ENCODE measurements at regions not wholly inside any gene's neighbourhood (a gene's known extent, or its start where the extent isn't known, plus 50 kb on each side); places are given as distances from the start of the nearest gene placed in this dataset.
"Not testable (repeated sequence)": the region's sequence is repeated elsewhere in the genome, so short reads cannot be mapped to it uniquely, and the experiment has no call there.

DNA sequence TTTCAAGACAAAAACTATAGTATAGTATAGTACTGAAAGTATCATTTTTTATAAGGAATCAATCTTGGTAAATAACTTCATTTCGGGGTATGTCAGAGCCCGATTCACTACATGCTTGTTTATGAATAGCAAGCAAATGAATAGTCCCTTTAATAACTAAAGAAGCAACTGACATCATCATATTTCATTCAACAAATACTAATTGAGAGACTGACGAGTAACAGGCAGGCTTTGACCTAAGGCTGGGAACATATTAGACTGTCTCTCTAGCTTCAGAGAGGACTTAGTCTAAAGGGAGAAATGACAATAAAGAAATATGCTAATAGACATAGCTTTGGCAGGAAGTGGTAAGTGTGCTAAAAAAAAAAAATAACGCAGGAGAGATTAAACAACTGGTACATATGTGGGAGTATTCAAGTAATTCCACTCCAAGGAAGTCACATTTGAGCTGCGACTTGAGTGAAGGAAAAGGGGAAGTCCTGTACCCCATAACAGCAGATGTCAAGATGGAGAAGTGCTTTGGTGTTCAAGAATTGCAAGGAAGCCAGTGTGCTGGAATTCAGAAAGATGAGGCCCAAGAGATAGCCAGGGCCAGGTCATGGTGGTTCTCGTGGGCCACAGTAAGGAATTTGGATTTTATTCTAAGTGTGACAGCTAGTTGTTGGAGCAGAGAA is 284.9 kb downstream of the FBXO8 start:
- Histone ChIP-seq H3K27ac (ENCODE audit: low read depth, low read length) (no peak overlapping the region), H3K9ac (ENCODE audit: low read depth in 1 of 2, low read length in 2 of 2) (no peak overlapping the region), H3K4me1 (ENCODE audit: control insufficient read depth in 1 of 2, insufficient read depth in 2 of 2, low read length in 2 of 2) (no peaks in the 10 kb centered on the region), H3K9me3 (ENCODE audit: control insufficient read depth in 1 of 2, low read length in 2 of 2) (no peaks in the 10 kb centered on the region), H3K4me3 (ENCODE audit: low read depth in 1 of 2, low read length in 2 of 2) (no peak overlapping the region), H3K36me3 (ENCODE audit: control insufficient read depth in 1 of 2, insufficient read depth in 2 of 2, low read length in 2 of 2) (no peaks in the 10 kb centered on the region), H3K27me3 (ENCODE audit: control insufficient read depth in 1 of 2, insufficient read depth in 2 of 2, low read length in 2 of 2) (no peaks in the 10 kb centered on the region)

DNA sequence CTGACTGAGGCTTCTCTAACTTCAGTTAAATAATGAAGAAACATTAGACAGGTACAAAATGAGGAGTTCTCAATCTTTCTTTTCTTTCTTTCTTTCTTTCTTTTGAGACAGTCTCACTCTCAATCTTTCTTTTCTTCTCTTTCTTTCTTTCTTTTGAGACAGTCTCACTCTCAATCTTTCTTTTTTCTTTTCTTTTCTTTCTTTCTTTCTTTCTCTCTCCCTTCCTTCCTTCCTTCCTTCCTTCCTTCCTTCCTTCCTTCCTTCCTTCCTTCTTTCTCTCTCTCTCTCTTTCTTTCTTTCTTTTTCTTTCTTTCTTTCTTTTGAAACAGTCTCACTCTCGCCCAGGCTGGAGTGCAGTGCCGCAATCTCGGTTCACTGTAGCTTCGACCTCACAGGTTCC is 287.7 kb downstream of the FBXO8 start:
- not testable (repeated sequence) for H3K4me3 ChIP-seq (ENCODE audit: low read depth in 1 of 2, low read length in 2 of 2); H3K4me1 ChIP-seq (ENCODE audit: control insufficient read depth in 1 of 2, insufficient read depth in 2 of 2, low read length in 2 of 2); H3K9ac ChIP-seq (ENCODE audit: low read depth in 1 of 2, low read length in 2 of 2); H3K27ac ChIP-seq (ENCODE audit: low read depth, low read length); H3K36me3 ChIP-seq (ENCODE audit: control insufficient read depth in 1 of 2, insufficient read depth in 2 of 2, low read length in 2 of 2); H3K9me3 ChIP-seq (ENCODE audit: control insufficient read depth in 1 of 2, low read length in 2 of 2); H3K27me3 ChIP-seq (ENCODE audit: control insufficient read depth in 1 of 2, insufficient read depth in 2 of 2, low read length in 2 of 2)

DNA sequence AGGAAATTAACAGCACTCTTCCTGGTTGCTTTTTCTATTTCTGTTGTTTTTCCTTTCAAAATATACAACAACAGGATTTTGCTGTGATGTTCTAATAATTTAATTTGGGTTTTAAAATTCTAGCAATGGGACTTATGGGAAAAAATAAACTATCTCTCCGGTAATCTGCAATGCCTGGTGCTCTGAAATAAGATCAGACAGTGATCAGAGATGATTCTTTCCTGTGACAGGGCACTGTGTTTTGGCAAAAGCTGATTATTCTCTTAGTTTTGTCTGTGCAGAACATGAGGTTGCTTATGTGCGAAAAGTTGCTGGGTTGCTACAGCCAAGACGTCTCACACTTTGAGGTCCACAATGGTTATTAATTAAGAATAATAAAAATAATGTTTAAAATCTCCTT is 291.7 kb downstream of the FBXO8 start:
- no peaks in the 10 kb centered on the region for H3K9me3 ChIP-seq (ENCODE audit: control insufficient read depth in 1 of 2, low read length in 2 of 2)
- H3K27ac ChIP-seq (ENCODE audit: low read depth, low read length): no peak overlapping the region
- no peaks in the 10 kb centered on the region for H3K36me3 ChIP-seq (ENCODE audit: control insufficient read depth in 1 of 2, insufficient read depth in 2 of 2, low read length in 2 of 2)
- no peaks in the 10 kb centered on the region for H3K27me3 ChIP-seq (ENCODE audit: control insufficient read depth in 1 of 2, insufficient read depth in 2 of 2, low read length in 2 of 2)
- H3K4me1 ChIP-seq (ENCODE audit: control insufficient read depth in 1 of 2, insufficient read depth in 2 of 2, low read length in 2 of 2): no peaks in the 10 kb centered on the region
- no peak overlapping the region for H3K4me3 ChIP-seq (ENCODE audit: low read depth in 1 of 2, low read length in 2 of 2)
- H3K9ac ChIP-seq (ENCODE audit: low read depth in 1 of 2, low read length in 2 of 2): no peak overlapping the region

DNA sequence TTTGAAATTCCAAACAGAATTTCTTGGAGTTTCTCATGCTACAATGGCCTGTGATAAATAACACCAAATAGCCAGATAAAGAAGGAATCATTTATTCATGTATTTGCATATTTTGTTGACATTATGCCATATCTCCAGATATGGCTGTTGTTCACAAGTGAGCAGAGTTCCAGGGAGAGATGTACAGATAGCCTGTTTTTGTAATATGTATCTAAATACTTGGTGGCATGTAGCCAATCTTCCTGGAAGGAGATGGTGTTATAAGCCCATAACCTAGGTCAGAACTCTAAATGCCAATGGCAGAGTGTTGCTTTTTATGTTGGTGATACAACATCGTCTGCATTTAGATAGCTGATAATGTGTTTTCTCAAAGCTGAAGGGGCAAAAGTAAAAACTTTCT is 292.2 kb downstream of the FBXO8 start:
- no peak overlapping the region for H3K27ac ChIP-seq (ENCODE audit: low read depth, low read length)
- no peaks in the 10 kb centered on the region for H3K9me3 ChIP-seq (ENCODE audit: control insufficient read depth in 1 of 2, low read length in 2 of 2)

DNA sequence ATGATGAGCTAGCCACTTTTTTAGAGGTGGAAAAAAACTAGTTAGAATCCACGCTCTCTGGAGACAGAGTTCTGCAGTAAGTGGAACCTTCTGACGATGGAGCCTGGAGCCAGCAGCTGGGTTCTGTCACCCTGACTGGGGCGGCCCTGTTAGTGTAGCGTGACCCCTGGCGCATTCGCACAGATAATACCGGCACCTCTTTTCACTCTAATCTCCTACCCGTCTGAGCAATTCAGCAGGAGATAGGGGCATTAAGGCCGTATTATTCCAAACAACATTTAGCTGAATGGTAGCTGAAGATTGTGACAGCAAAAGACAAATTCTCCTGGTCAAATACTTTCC is 292.6 kb downstream of the FBXO8 start:
- no peaks in the 10 kb centered on the region for H3K9me3 ChIP-seq (ENCODE audit: control insufficient read depth in 1 of 2, low read length in 2 of 2)
- no peaks in the 10 kb centered on the region for H3K27me3 ChIP-seq (ENCODE audit: control insufficient read depth in 1 of 2, insufficient read depth in 2 of 2, low read length in 2 of 2)
- no peaks in the 10 kb centered on the region for H3K4me1 ChIP-seq (ENCODE audit: control insufficient read depth in 1 of 2, insufficient read depth in 2 of 2, low read length in 2 of 2)
- H3K9ac ChIP-seq (ENCODE audit: low read depth in 1 of 2, low read length in 2 of 2): no peak overlapping the region
- H3K4me3 ChIP-seq (ENCODE audit: low read depth in 1 of 2, low read length in 2 of 2): no peak overlapping the region
- no peak overlapping the region for H3K27ac ChIP-seq (ENCODE audit: low read depth, low read length)
- H3K36me3 ChIP-seq (ENCODE audit: control insufficient read depth in 1 of 2, insufficient read depth in 2 of 2, low read length in 2 of 2): no peaks in the 10 kb centered on the region

More for the DNA sequence above, 292.2 kb downstream of the FBXO8 start:
- H3K27me3 ChIP-seq (ENCODE audit: control insufficient read depth in 1 of 2, insufficient read depth in 2 of 2, low read length in 2 of 2): no peaks in the 10 kb centered on the region
- no peaks in the 10 kb centered on the region for H3K4me1 ChIP-seq (ENCODE audit: control insufficient read depth in 1 of 2, insufficient read depth in 2 of 2, low read length in 2 of 2)
- H3K4me3 ChIP-seq (ENCODE audit: low read depth in 1 of 2, low read length in 2 of 2): no peak overlapping the region
- H3K9ac ChIP-seq (ENCODE audit: low read depth in 1 of 2, low read length in 2 of 2): no peak overlapping the region
- no peaks in the 10 kb centered on the region for H3K36me3 ChIP-seq (ENCODE audit: control insufficient read depth in 1 of 2, insufficient read depth in 2 of 2, low read length in 2 of 2)

DNA sequence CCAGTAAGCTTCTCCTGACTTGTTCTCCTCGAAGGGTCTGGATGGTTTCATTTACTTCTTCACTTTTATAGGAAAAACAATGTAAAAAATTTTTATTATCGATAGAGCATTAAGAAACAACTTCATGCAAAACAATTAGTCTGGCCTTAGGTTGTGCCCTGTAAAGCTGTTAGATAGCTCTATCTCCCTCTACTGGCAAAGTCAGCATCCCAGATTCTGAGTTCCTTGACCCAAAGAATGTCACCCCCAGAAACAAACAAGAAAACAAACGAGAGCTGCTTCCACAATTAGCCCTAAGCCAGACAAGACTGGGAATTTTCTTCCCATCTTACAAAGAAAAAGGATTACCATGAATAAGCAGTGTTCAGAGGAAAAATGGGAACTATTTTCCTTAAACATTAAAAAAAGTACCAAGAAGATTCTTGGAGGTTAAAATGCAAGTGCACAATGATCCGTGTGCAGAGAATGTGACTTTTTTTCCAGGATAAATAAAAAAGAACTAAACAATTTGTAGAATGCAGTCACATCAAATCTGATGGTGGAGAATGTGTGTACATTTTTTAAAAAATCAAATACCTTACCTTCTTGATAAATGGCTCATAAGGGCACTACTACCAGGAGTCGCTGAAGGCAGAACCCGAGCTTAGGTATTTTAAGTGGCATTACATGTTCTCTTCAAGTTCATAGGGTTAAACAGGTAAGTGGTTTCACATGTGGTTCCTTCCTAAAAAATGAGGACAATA is 293.2 kb downstream of the FBXO8 start:
- Histone ChIP-seq H3K27me3 (ENCODE audit: control insufficient read depth in 1 of 2, insufficient read depth in 2 of 2, low read length in 2 of 2) (no peaks in the 10 kb centered on the region), H3K4me1 (ENCODE audit: control insufficient read depth in 1 of 2, insufficient read depth in 2 of 2, low read length in 2 of 2) (no peaks in the 10 kb centered on the region), H3K4me3 (ENCODE audit: low read depth in 1 of 2, low read length in 2 of 2) (no peak overlapping the region), H3K9ac (ENCODE audit: low read depth in 1 of 2, low read length in 2 of 2) (no peak overlapping the region), H3K27ac (ENCODE audit: low read depth, low read length) (no peak overlapping the region), H3K36me3 (ENCODE audit: control insufficient read depth in 1 of 2, insufficient read depth in 2 of 2, low read length in 2 of 2) (no peaks in the 10 kb centered on the region), H3K9me3 (ENCODE audit: control insufficient read depth in 1 of 2, low read length in 2 of 2) (no peaks in the 10 kb centered on the region)

DNA sequence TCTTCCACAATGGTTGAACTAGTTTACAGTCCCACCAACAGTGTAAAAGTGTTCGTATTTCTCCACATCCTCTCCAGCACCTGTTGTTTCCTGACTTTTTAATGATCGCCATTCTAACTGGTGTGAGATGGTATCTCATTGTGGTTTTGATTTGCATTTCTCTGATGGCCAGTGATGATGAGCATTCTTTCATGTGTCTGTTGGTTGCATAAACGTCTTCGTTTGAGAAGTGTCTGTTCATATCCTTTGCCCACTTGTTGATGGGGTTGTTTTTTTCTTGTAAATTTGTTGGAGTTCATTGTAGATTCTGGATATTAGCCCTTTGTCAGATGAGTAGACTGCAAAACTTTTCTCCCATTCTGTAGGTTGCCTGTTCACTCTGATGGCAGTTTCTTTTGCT is 319.9 kb downstream of the FBXO8 start:
- H3K4me3 ChIP-seq (ENCODE audit: low read depth in 1 of 2, low read length in 2 of 2); H3K9me3 ChIP-seq (ENCODE audit: control insufficient read depth in 1 of 2, low read length in 2 of 2); H3K27me3 ChIP-seq (ENCODE audit: control insufficient read depth in 1 of 2, insufficient read depth in 2 of 2, low read length in 2 of 2); H3K9ac ChIP-seq (ENCODE audit: low read depth in 1 of 2, low read length in 2 of 2); H3K27ac ChIP-seq (ENCODE audit: low read depth, low read length); H3K4me1 ChIP-seq (ENCODE audit: control insufficient read depth in 1 of 2, insufficient read depth in 2 of 2, low read length in 2 of 2); H3K36me3 ChIP-seq (ENCODE audit: control insufficient read depth in 1 of 2, insufficient read depth in 2 of 2, low read length in 2 of 2): not testable (repeated sequence)

DNA sequence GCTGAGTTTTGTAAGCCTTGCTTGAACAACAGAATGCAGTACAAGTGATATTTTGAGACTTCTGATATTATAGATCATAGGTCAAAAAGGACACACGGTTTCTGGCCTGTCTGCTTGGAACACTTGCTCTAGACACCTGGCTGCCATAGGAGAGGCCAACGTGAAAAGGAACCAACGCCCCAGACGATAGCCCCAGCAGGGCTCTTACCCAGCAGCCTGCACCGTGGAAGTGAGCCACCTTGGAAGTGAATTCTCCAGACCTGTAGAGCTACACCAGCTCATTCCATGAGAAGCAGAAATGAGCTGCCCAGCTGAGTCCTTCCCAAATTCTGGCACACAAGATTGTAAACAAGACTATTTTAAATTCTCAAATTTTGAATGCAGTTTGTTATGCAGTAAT is 323.1 kb downstream of the FBXO8 start:
- H3K9me3 ChIP-seq (ENCODE audit: control insufficient read depth in 1 of 2, low read length in 2 of 2): no peaks in the 10 kb centered on the region
- H3K9ac ChIP-seq (ENCODE audit: low read depth in 1 of 2, low read length in 2 of 2): no peak overlapping the region
- H3K36me3 ChIP-seq (ENCODE audit: control insufficient read depth in 1 of 2, insufficient read depth in 2 of 2, low read length in 2 of 2): no peaks in the 10 kb centered on the region
- H3K4me1 ChIP-seq (ENCODE audit: control insufficient read depth in 1 of 2, insufficient read depth in 2 of 2, low read length in 2 of 2): no peaks in the 10 kb centered on the region
- H3K27ac ChIP-seq (ENCODE audit: low read depth, low read length): no peak overlapping the region
- H3K27me3 ChIP-seq (ENCODE audit: control insufficient read depth in 1 of 2, insufficient read depth in 2 of 2, low read length in 2 of 2): no peaks in the 10 kb centered on the region
- no peak overlapping the region for H3K4me3 ChIP-seq (ENCODE audit: low read depth in 1 of 2, low read length in 2 of 2)

DNA sequence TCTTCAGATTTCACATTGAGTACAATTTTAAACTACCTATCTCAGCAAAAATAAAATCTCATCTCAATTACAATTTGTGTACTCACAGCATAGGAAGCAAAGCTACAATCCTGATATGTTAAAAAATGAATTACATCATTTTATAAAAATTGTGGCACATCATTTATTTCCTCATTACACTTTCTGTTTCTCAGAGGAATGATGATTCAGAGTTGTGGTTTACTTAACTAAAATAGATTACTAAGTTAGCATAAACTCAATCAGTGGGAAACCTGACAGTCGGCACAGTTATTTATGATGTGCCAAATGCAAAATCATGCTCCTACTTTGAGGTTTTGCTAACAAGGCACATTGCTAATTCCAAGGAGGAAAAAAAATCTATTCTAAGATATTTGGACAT is 325.0 kb downstream of the FBXO8 start:
- Histone ChIP-seq H3K36me3 (ENCODE audit: control insufficient read depth in 1 of 2, insufficient read depth in 2 of 2, low read length in 2 of 2) (no peaks in the 10 kb centered on the region), H3K4me1 (ENCODE audit: control insufficient read depth in 1 of 2, insufficient read depth in 2 of 2, low read length in 2 of 2) (no peaks in the 10 kb centered on the region), H3K27ac (ENCODE audit: low read depth, low read length) (no peak overlapping the region), H3K4me3 (ENCODE audit: low read depth in 1 of 2, low read length in 2 of 2) (no peak overlapping the region), H3K9me3 (ENCODE audit: control insufficient read depth in 1 of 2, low read length in 2 of 2) (no peaks in the 10 kb centered on the region), H3K9ac (ENCODE audit: low read depth in 1 of 2, low read length in 2 of 2) (no peak overlapping the region), H3K27me3 (ENCODE audit: control insufficient read depth in 1 of 2, insufficient read depth in 2 of 2, low read length in 2 of 2) (no peaks in the 10 kb centered on the region)

DNA sequence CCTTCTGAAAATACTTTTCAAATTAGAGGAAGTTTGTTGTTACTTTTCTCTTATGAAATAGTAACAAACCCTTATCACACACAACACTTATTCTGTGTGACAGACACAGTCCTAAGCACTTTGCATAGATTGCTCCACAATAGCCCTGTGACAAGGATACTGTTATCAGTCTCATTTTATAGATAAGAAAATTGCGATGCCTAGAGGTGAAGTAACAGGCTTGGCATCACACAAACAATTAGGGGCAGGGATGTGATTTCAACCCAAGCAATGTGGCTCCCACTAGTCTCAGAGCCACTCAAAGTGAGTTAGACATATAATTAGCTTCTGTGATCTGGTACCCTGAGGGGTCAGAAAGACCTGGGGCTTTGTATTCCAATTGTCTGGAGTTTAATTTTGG is 339.9 kb downstream of the FBXO8 start:
- no peaks in the 10 kb centered on the region for H3K36me3 ChIP-seq (ENCODE audit: control insufficient read depth in 1 of 2, insufficient read depth in 2 of 2, low read length in 2 of 2)
- no peak overlapping the region for H3K27ac ChIP-seq (ENCODE audit: low read depth, low read length)
- H3K27me3 ChIP-seq (ENCODE audit: control insufficient read depth in 1 of 2, insufficient read depth in 2 of 2, low read length in 2 of 2): no peaks in the 10 kb centered on the region
- H3K4me1 ChIP-seq (ENCODE audit: control insufficient read depth in 1 of 2, insufficient read depth in 2 of 2, low read length in 2 of 2): no peaks in the 10 kb centered on the region
- H3K9ac ChIP-seq (ENCODE audit: low read depth in 1 of 2, low read length in 2 of 2): no peak overlapping the region
- H3K4me3 ChIP-seq (ENCODE audit: low read depth in 1 of 2, low read length in 2 of 2): no peak overlapping the region
- no peaks in the 10 kb centered on the region for H3K9me3 ChIP-seq (ENCODE audit: control insufficient read depth in 1 of 2, low read length in 2 of 2)

Measured in duodenal mucosa (tissue), 2 donors.